Adrenal gland (tissue), 9 donors: ENCODE measurements at regions not wholly inside any gene's neighbourhood (a gene's known extent, or its start where the extent isn't known, plus 50 kb on each side); places are given as distances from the start of the nearest gene placed in this dataset.

ENCODE experiments used
- DNase-seq, 7 donors: peaks; one replicate each; pipeline ENCODE4 v3.0.0-alpha.2; 2019 to 2020
- H3K27ac ChIP-seq, 5 donors: fragments of 200-600 bp; sonication (generic) in 4 of 5; 1 replicate in 3 of 5; 2 replicates in 2 of 5; pipeline versions ENCODE4 v1.5.1 to v1.8.0; 2016 to 2020; ENCODE audit warnings: mild to moderate bottlenecking in 1 of 5
- H3K27me3 ChIP-seq: fragments of 200-600 bp; 2 replicates; pipeline ENCODE4 v1.8.0; 2021
- H3K36me3 ChIP-seq, 2 donors: fragments of 200-600 bp; replicated peaks in 1 of 2; 1 replicate in 1 of 2; 2 replicates in 1 of 2; pipeline versions ENCODE4 v1.5.1 to v1.8.0; 2018 to 2022
- H3K4me1 ChIP-seq, 2 donors: fragments of 200-600 bp; replicated peaks in 1 of 2; 1 replicate in 1 of 2; 2 replicates in 1 of 2; pipeline versions ENCODE4 v1.5.1 to v1.8.0; 2018 to 2021
- H3K4me3 ChIP-seq, 4 donors: fragments of 200-600 bp; sonication (generic) in 3 of 4; one replicate each; pipeline ENCODE4 v1.5.1; 2016 to 2018
- H3K9me3 ChIP-seq, 3 donors: fragments of 200-600 bp; sonication (generic) in 1 of 3; replicated peaks in 1 of 3; 1 replicate in 2 of 3; 2 replicates in 1 of 3; pipeline versions ENCODE4 v1.5.1 to v1.8.0; 2016 to 2021
- POLR2A ChIP-seq, 2 donors: fragments of 450-650 bp; IDR thresholded peaks; one replicate each; pipeline ENCODE4 v1.6.1; 2017; ENCODE audit warnings: antibody characterized with exemption in 2 of 2, mild to moderate bottlenecking in 2 of 2, moderate library complexity in 1 of 2
- WGBS, 4 donors: extraction: QIAGEN DNeasy Blood & Tissue Kit in 2 of 4; methylation state at CpG; one replicate each; pipeline versions ENCODE4 v1.1.5 to v1.1.7; 2013 to 2017; 5-methylcytosine and 5-hydroxymethylcytosine counted together
- intact Hi-C, 2 donors: fragments of 100-400 bp; cut with DNase I; formaldehyde crosslinking; loops; one replicate each; pipeline versions ENCODE4 v1.14.1 to v1.15.0; 2022 to 2023
- TF ChIP-seq, protein P1 (sequence below), 6 experiments: fragments of 450-650 bp in 4 of 6; fragments of 200-600 bp in 2 of 6; sonication (generic) in 1 of 6; IDR thresholded peaks; 1 replicate in 5 of 6; 2 replicates in 1 of 6; pipeline versions ENCODE4 v1.5.1 to v1.8.0; 2016 to 2021; ENCODE audit warnings: antibody characterized with exemption in 6 of 6, mild to moderate bottlenecking in 2 of 6, moderate library complexity in 1 of 6
- donor health status: healthy with polysubstance abuse.
- donor health status: Bipolar disorder and iron deficiency.
- donor health status: DM: yes; HTN: yes; CAD: no.
- donor health status: DM: no; HTN: no; CAD: no.
- donor health status: DM: no; HTN: no; CAD: no.

DNA sequence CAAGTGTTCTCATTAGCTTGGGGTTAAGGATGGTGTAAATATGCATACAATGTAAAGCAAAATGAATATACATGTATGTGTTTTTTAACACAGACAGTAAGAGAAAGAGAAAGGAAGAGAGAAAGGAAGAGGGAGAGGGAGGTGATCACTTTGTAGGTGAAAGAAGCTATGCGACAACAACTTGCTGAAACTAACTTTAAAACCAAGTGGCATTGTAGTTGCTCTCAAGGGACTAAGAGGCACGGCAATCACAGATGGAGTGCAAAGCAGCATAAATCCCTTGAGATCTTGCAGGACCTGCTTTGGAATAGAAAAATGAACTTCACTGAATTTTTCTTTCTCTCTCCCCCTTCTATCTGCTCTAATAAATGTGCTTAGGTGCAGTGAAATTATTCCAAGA, 1665.0 kb upstream of the TENM3 start:
- WGBS, 4 donors = 54 to 80% (median 64%) methylated on average over 2 of the region's 2 CpGs
- no peaks in the 10 kb centered on the region for H3K9me3 ChIP-seq
- no peaks in the 10 kb centered on the region for H3K36me3 ChIP-seq
- intact Hi-C loops = no loop called here
- no peaks in the 10 kb centered on the region for H3K27me3 ChIP-seq
- H3K4me1 ChIP-seq = peaks cover 11 to 22% of the 10 kb centered on the region in 2 donors
- TF ChIP-seq, protein P1, sequence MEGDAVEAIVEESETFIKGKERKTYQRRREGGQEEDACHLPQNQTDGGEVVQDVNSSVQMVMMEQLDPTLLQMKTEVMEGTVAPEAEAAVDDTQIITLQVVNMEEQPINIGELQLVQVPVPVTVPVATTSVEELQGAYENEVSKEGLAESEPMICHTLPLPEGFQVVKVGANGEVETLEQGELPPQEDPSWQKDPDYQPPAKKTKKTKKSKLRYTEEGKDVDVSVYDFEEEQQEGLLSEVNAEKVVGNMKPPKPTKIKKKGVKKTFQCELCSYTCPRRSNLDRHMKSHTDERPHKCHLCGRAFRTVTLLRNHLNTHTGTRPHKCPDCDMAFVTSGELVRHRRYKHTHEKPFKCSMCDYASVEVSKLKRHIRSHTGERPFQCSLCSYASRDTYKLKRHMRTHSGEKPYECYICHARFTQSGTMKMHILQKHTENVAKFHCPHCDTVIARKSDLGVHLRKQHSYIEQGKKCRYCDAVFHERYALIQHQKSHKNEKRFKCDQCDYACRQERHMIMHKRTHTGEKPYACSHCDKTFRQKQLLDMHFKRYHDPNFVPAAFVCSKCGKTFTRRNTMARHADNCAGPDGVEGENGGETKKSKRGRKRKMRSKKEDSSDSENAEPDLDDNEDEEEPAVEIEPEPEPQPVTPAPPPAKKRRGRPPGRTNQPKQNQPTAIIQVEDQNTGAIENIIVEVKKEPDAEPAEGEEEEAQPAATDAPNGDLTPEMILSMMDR (IDR thresholded peaks at IDR 0.05) = no peak
- no peak for TF ChIP-seq POLR2A (IDR thresholded peaks at IDR 0.05)
- H3K27ac ChIP-seq = no peak overlapping the region
- DNase-seq = no peak
- no peak overlapping the region for H3K4me3 ChIP-seq

DNA sequence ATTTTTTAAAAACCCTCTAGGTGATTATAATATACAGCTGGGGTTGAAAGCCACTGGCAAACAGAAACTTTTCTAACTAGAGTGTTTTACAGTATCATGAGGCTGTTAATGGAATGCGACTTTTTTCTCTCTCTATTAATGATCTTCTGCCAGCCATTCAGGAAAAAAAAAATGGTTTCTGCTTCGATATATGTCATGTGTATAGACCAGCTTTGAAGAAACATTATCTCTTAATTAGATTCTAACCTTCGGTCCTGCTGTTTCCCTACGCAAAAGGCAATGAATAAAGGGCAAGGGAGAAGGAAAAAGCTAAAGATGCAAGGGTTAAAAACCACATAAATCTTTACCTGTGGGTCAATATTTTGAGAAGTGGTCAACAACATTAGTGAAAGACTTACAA, 1662.1 kb upstream of the TENM3 start:
- WGBS, 4 donors = 81 to 87% (median 82%) methylated on average over 4 of the region's 4 CpGs
- no peaks in the 10 kb centered on the region for H3K36me3 ChIP-seq
- DNase-seq = no peak
- H3K4me3 ChIP-seq = no peak overlapping the region
- TF ChIP-seq, protein P1 (IDR thresholded peaks at IDR 0.05) = no peak
- TF ChIP-seq POLR2A (IDR thresholded peaks at IDR 0.05) = no peak
- H3K27ac ChIP-seq = no peak overlapping the region
- intact Hi-C loops = no loop called here
- H3K4me1 ChIP-seq = peaks cover 0 to 17% of the 10 kb centered on the region in 2 donors
- H3K9me3 ChIP-seq = no peaks in the 10 kb centered on the region
- no peaks in the 10 kb centered on the region for H3K27me3 ChIP-seq

DNA sequence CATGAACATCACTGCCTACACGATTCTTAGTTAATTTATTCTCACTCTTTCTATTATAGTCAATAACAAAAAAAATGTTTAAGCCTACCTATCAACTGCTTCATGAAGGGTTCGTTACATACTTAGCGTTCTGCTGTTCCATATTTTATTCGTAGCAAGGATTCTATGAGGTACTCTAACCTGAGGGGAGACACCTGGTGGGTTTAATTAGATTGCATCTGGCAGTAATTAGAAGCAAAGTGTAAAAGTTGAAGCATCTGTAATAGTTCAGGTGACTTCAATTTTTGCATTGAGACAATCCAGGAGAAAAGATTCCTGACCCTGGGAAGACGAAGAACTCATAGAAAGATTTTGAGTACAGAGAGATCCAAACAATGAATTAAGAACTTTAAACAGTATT, 1655.8 kb upstream of the TENM3 start:
- no peak overlapping the region for H3K27ac ChIP-seq
- H3K36me3 ChIP-seq = no peaks in the 10 kb centered on the region
- TF ChIP-seq, protein P1 (IDR thresholded peaks at IDR 0.05) = no peak
- no peak for TF ChIP-seq POLR2A (IDR thresholded peaks at IDR 0.05)
- DNase-seq = no peak
- H3K27me3 ChIP-seq = no peaks in the 10 kb centered on the region
- WGBS, 4 donors = 87 to 91% (median 88%) methylated on average over 5 of the region's 5 CpGs
- H3K4me1 ChIP-seq = peaks cover 0 to 6% of the 10 kb centered on the region in 2 donors
- H3K9me3 ChIP-seq = no peaks in the 10 kb centered on the region
- intact Hi-C loops = no loop called here
- no peak overlapping the region for H3K4me3 ChIP-seq

DNA sequence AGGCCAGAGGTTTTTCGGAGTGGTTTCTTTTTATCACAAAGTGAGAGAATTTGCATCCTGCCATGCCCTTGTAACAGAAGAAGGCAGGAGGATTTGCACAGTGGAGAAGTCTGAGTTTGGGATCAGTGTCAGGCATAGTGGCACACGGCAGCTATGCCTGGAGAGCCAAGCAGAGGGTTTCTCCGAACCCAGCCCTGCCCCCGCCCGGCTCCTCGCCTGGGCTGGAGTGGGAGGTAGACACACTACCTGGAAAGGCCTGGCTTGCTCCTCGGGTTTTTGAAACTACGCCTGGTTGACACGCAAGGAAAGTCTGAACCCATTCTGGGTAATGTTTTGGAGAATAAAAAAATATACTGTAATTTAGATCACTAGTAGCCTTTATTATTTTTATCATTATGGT, 1653.6 kb upstream of the TENM3 start:
- TF ChIP-seq, protein P1 (IDR thresholded peaks at IDR 0.05) = no peak
- TF ChIP-seq POLR2A (IDR thresholded peaks at IDR 0.05) = no peak
- Histone ChIP-seq H3K27ac (no peak overlapping the region), H3K27me3 (no peaks in the 10 kb centered on the region), H3K4me1 (peaks cover 0 to 6% of the 10 kb centered on the region in 2 donors), H3K9me3 (no peaks in the 10 kb centered on the region), H3K36me3 (no peaks in the 10 kb centered on the region), H3K4me3 (no peak overlapping the region)
- 90 to 94% (median 93%) methylated on average over 9 of the region's 9 CpGs for WGBS, 4 donors
- intact Hi-C loops = no loop called here
- no peak for DNase-seq
